ENCODE measurements at regions not wholly inside any gene's neighbourhood (a gene's known extent, or its start where the extent isn't known, plus 50 kb on each side); places are given as distances from the start of the nearest gene placed in this dataset.

DNA sequence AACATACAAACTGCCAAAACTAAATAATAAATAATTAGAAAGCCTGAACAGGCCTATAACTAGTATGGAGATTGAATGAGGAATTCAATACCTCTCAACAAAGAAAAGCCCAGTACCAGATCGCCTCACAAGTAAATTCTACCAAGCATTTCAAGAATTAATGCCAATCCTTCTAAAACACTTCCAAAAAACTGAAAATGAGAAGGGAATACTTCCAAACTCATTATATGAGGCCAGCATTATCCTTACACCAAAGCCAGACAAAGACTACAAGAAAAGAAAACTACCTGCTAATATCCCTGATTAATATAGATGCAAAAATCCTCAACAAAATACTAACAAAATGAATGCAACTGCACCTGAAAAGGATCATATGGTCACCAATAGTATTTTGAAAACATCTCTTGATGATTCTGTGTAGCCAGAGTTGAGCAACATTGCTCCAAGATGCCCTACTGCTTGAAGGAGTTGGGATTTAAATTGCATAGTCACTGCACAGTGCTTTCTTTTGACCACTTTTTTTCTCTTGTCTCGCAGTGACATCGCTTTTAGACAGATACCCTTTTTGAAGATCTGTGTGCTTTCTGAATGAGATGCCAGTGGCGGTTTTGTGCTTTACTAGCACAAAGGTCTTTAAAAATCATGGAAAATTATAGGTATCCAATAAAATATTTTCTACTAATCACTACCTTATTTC lies 487.2 kb upstream of the RASGRP1 start:
- no peak for TF ChIP-seq POLR2A (IDR thresholded peaks at IDR 0.05)
- TF ChIP-seq, protein P1, sequence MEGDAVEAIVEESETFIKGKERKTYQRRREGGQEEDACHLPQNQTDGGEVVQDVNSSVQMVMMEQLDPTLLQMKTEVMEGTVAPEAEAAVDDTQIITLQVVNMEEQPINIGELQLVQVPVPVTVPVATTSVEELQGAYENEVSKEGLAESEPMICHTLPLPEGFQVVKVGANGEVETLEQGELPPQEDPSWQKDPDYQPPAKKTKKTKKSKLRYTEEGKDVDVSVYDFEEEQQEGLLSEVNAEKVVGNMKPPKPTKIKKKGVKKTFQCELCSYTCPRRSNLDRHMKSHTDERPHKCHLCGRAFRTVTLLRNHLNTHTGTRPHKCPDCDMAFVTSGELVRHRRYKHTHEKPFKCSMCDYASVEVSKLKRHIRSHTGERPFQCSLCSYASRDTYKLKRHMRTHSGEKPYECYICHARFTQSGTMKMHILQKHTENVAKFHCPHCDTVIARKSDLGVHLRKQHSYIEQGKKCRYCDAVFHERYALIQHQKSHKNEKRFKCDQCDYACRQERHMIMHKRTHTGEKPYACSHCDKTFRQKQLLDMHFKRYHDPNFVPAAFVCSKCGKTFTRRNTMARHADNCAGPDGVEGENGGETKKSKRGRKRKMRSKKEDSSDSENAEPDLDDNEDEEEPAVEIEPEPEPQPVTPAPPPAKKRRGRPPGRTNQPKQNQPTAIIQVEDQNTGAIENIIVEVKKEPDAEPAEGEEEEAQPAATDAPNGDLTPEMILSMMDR (IDR thresholded peaks at IDR 0.05), result no peak

Measured in esophagus squamous epithelium (tissue), 4 donors.